NCI-H526 (cell line): ENCODE measurements at regions not wholly inside any gene's neighbourhood (a gene's known extent, or its start where the extent isn't known, plus 50 kb on each side); places are given as distances from the start of the nearest gene placed in this dataset.

Experiments
- DNase-seq, 2 experiments: peaks; one replicate each; lab custom pipeline; 2025; lab: John Stamatoyannopoulos, UW

DNA sequence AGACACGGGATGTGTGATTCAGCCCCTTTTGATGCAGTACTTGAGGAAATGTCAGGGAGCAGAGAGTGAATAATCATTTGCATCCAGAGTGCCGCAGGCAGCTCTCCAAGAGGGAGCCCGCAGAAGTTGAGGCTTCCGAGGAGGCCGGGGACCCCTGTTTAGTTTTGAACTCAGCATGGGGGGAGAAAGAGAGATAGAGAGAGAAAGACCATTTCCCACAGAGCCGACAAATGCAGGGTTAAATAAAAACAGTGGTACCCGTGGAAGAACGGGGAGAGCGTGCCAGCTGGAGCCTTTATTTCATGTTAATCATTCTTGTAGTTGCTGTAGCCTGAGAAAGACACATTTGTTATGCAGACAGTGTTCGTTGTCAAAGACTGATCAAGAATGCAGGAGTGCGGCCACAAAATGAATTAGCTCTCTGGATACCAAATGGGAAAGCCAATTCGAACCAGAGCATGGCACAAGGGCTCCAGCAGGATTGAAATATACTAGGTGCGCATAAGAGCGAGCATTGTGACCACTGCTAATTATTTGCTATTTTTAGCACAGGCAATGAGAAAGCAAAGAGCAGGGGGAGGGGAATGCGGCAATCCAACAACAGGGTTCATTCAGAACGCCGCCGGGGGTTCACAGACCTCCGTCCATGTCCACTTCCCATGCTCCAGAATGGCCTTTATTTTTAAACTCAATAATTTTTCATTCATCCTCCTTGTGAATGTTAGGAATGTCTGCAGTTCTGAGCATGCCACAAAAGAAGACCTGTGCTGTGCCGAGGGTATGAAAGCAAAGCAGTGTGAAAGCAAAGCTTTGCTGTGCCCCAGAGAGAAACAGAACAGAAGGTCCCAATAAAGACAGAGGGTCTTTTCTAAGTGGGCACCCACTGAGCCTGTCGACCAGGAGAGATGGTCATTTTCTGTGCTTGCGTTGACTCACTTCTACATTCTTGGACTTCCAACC, 243.9 kb upstream of the VCX3A start:
- peak; percentile 41 to 66 for DNase-seq

DNA sequence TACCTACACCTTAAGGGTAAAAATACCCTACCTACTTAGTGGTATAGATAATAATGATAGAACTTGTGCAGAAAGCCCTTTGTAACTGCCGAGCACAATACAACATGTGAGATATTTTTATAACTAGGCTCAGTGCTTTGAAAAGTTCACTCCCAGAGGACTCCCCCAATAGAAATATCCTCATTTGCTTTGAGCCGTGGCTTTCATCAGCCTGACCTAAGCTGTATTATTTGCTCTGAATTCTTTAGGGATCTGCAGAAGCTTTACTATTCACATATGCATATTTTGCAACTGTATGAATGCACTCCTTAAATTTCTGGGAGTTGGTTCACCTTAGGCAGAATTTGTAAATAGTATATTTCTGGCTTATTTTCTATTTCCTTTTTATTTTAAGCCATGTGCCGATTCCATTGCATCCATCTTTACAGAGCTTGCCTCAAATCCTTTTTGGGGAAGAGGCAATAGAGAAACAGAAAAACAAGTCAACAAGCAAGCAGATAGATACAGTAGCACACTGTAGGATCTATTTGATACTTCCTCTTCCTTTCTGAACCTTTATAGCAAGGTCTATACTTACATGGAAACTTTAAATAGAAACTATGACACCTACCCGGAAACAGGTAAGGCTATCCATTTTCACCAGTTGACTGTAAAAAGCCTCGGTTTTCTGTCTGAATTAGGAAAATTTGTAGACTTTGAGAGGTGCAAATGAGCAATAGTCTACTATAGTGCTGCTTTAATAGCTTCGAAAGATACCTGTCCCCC, 242.5 kb upstream of the VCX3A start:
- DNase-seq: peak in 1 of 2 experiments; percentile 36

DNA sequence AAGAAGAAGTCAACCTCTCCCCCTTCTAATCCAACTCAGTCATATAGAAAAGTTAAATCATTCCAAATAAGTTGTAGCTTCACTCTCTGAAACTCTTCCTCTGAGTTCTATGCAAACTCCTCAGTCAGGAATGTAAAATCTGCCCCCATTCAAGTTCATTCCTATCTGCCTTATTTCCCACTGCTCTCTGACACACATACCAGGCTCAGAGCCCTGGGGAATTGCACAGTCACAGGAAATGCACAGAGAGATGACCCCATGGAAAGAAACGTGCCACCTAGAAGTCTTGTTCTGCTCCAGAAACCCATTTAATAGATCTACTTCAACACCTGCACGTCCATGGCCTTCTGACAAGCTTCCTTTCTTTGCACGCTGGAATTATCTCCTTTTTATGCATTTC, 236.0 kb upstream of the VCX3A start:
- no peak for DNase-seq

DNA sequence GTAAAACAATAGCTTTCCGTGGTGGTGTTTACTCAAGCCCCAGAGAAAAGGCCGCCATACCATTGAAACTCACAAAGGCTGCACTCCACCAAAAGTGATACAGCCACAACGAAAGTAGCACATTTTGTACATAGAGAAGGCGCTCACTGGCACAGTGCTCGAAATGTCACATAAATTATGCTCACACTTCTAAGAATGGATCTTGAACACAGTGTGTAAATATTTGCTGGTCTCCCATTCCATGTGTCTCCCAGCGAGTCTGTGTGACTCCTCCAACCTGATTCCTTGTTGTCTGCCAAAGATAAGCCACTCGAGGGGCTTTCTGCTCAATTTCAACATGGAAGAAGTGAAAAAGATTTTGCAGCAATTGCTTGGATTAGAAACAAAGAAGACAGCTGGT, 234.0 kb upstream of the VCX3A start:
- no peak for DNase-seq

DNA sequence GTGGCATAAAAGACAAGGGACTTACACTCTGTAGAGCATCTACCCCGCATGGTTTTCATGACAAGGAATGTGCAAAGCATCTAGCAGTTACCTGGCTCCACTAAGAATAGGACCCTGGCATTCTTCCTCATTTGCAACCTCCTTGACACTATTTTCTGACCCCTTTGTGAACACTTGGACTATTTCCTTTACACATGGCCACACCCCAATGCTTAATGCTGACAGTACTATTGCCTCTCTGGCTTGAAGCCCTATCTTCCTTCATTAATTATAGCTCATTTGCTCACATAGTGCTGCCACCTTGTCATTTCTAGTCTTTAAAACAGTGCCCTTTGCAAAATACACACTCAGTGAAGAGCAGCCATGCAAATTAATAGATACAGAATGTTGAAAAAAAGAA, 226.3 kb upstream of the VCX3A start:
- DNase-seq: no peak

DNA sequence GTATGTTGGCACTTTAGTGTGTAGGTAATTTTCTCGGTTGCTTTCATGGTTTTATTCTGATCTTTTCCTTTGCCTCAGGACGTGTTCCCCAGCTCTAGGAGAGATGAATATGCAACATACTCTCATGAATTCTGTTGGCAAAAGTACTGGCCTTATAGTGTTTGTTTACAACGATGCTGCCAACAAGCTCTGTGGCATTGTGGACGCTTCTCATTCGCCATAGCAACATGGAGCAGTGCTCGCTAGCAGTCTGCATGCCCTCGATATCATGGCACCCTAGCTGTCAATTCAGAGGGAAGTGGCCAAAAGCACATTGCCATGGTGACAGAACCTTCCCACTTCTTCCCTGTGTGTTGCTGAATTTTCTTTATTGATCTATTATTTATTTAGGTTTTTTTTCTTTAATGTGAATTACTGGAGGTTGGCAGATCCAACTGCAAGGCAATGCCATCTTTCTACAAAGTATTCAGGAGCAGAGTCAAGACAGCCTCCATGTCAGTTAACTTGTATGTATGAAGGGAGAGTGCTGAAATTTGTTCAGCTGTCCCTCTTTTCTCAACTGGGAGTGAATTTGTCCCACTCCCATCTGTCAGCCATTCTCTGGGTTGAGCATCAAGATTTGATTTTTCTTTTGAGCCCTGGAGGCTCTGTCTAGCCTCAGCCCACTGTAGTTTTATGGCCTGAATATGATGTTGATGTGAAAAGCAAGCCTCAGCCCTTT, 224.9 kb upstream of the VCX3A start:
- no peak for DNase-seq

DNA sequence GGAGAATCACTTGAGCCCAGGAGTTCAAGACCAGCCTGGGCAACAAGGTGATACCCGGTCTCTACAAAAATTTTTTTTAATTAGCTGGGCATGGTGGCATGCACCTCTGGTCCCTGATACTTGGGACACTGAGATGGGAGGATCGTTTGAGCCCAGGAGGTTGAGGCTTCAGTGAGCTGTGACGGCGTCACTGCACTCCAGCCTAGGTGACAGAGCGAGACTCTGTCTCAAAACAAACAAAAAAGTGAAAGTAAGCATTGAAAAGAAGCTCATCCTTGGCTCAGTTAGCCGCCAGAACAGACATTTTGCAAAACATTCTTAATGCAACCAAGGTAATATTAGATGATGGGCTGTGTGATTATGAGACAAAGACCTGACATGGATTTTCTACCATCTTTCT, 223.3 kb upstream of the VCX3A start:
- DNase-seq: no peak

DNA sequence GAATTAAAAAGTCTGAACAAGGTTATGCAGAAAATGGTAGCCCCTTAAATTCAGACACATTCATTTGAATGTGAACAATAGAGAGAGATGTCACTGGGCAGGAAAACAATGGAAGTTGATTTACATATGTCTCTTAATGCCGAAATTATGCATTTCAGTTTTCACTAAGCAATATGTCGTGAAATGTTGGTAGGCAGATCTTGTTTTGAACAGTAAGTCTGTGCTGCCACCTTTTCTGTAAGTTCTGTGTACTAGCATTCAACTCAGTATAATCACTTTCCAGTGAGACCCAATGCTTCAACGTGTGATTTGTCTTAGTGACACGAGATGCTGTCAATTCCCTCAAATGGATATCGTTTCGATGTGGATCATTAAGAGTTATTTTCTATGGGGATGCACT, 222.7 kb upstream of the VCX3A start:
- no peak for DNase-seq

DNA sequence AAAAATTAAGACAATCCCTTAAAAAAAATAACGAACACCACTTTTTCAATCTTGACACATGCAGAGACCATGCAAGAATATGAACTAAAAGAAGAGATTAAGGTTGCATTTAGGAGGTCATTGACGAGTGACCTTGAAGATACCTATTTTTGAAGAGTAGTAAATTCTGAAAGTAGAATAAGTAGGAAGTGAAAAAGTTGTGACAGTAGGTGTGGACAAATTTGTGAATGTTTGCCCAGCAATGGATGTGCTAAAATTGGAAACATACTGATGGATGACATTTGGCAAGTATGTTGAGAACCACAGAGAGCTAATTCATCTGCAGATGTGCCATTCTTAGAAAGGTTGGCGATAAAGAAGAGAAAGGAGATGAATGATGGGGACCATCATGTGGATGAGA, 213.7 kb upstream of the VCX3A start:
- no peak for DNase-seq

DNA sequence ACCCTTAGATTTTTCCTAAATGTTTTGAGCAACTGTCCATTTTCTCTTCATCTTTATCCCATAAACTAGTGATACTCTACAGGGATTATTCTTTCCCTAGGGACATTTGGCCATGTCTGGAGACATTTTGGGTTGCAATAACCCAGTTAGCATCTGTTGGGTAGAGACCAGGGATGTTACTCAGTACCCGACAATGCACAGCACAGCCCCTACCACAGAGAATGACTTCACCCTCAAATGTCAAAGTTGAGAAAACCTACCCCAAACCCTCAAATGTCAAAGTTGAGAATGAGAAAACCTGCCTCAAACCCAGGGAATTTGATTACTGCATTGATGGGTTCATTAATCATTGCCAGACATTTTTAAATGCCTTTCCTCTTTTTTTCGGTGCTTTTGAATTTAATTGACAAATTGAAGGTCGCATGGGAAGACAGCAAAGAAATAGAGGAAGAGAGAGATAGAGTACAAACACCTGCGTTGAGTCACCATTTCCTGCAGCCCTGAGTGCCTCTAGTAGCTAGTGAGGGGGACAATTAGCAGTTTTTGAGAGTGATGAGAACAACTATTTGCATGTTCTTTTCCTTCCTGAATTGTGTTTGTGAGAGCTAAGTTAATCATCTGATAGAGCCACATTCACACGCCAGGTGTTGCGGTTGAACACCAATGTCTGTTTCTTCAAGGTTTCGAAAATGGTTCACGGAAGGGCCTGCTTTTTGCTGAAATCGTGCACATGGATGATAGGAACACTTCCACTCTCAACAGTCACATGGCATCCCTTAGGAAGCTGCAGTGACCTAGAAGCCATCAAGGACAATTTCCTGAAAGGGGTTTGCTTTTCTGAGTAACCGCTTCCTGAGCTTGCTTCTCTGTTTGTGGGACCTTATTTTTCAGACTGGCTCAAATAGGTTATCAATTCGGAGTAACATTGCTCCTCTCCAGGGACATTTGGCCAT, 203.9 kb upstream of the VCX3A start:
- no peak for DNase-seq

DNA sequence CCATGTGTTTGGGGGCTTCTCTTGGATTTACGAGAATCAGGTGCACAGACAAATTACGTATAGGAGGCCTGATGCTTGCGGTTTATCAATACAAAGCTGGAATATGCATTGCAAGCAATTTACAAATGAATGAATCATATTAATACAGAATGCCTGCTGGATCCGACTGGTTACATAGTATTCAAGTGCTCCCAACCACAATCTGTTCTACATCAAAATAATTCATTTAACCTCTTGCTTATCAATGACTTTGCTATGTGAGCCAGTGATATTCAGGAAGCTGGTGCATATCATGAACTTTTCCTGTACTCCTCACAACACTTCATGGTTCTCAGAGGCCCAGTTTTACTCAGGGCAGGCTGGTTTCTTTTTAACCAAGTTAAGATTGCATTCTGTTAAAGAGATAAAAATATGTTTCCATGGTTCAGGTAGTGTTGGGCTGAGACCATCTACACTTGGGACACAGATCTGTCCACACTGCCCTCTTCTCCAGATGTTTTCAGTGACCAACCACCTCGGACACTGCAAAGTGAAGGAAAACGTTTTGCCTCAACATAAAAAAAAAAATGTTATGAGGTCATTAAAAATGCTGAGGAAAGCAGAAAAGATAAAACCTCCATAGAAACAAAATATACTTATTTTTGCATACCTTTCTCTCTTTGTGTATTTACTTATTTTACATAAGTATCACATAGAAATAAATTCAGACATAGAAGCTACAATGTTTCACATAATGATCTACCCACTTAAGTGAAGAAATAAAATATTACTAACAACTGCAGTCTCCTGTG, 200.1 kb upstream of the VCX3A start:
- DNase-seq: no peak

DNA sequence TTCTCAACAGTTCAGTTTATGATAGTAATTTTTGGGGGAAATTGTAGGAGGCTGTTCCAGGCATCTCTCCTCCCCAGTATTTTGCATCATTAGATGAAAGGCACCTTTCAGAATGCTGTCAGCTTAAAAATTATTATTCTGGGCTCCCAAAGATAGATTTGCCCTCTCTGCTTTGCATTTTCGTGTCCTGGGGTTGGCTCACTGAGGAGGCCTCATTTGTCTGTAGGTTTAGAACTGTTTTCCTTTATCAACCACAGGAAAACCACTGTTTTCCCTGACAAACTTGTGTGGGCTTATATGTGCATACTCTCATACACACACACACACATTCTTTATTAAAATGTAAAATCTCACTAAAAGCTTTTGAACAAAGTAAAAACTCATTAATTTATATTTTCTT, 197.2 kb upstream of the VCX3A start:
- DNase-seq: peak; percentile 18 to 39

DNA sequence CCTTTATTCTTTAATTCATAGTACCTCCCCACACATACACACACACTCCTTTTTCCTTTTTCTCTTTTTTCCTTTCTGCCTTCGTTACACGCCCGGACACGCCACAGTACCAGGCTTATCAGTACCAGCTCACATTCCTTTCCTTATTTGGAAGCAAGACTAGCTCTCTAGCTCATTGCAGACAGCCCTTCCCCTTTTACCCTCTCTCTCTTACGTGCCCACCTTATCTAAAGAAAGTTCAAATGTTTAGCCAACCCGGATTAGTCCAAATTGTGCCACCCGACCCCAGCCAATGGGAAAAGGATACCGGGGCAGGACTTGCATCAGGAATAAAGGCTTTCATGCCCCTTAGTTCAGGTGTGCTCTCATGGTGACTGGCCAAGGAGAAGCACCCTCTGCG, 194.7 kb upstream of the VCX3A start:
- DNase-seq: peak in 1 of 2 experiments; percentile 3

DNA sequence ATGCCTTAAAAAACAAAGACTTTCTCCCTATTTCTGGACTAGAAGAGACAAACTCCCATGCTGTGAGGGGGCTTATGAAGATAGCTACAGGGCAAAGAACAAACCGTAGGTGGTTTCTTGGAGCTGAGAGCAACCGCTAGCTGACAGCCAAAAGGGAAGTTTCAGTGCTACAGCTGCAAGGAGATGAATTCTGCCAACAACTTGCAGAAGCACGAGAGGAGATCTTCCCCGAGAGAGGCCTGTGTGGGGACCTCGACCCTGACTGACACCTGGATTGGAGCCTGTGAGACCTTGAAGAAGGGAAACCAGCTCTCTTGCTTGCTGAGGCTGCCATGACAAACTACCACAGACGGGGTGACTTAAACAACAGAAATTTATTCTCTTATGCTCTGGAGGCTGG, 183.8 kb upstream of the VCX3A start:
- no peak for DNase-seq

DNA sequence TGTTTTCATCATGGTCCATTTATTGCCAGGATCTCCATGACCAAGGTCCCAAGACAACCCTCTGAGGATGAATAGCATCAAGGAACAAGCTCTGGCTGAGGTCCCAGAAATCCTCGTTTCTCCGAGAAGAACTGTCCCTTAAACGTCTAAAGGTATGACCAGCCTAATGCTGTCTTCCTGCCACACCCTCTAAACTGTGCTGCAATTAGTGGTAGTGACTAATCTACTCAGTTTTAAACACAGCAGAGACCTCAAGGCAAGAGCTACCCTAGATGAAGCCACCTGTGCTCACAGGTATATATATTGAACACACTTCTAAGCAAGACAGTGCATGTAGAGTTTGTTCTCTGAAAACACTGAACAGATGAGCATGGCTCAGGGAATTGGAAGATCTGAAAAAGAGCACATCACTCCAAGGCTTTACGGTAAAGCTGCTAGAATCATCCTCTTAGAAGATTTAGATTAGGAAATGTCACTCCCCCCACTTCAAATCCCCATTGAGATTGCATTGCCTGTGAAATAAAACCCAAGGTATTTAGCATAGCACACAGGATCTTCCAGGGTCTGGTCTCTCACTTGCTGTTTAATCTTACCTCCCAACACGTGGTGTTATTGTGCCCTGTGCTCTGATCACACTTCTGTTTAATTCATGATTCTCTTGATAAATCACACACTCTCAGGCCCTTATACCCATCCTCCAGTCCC, 173.9 kb upstream of the VCX3A start:
- DNase-seq: no peak

DNA sequence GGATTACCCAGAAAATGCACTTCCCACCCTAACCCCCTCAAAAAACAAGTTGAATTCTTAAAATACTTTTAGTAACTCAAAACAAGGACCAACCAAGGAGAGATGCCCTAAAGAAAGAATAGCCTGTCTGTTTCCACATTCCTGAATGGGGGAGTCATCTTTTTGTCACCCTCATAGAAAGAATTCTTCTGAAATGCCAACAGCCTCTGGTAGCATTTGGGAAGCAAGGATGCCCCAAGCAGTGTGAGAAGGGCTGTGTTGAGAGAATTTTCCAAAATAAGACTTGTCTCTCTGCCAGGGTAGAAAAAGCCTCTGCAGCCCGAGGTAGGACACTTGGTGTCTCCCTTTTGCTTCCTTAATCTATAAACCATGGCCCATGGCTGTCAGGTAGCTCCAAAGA, 173.1 kb upstream of the VCX3A start:
- DNase-seq: no peak

DNA sequence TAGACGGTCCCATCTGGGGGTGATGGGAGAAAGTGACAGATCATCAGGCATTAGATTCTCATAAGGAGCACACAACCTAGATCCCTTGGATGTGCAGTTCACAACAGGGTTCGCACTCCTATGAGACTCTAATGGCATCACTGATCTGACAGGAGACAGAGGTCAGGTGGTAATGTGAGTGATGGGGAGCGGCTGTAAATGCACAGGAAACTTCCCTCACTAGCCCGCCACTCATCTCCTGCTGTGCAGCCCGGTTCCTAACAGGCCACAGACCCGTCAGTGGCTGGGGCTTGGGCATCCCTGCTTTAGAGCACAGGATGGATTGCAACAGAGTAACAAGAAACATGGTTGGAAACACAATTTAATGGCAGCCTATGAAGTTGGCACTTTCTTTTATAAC, 172.6 kb upstream of the VCX3A start:
- DNase-seq: no peak

DNA sequence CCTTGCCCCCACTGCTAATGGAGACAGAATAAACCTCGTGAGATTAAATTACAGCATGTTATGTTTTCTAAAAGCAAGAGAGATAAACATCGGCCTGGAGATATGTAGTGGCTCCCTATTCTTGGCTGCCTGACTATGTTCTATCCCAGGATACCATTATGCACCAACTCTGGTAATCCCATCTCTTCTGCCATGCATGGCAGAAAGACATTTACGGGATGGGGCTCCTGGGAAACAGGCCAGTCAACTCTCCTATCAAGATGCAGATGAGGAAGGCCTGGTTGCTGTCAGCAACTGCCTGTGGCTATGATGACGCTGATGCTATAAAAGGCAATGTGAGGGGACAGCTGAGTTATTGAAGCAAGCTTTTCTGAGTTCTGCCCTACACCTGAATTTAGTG, 166.2 kb upstream of the VCX3A start:
- DNase-seq: no peak

DNA sequence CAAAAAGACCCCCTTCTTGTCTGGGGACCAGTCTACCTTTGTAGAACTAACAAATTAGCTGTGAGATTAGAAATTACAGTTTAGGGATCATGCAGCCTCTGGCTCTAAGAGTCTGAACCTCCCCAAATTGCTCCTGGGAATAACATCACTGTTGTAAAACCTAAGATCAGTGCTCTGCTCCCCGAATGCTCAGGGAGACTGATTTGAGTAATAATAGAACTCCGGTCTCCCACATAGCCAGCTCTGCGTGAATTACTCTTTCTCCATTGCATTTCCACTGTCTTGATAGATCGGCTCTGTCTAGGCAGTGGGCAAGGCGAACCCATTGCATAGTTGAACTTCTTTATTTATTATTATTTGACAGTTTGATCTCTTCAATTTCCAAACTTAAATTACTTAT, 160.8 kb upstream of the VCX3A start:
- no peak for DNase-seq

DNA sequence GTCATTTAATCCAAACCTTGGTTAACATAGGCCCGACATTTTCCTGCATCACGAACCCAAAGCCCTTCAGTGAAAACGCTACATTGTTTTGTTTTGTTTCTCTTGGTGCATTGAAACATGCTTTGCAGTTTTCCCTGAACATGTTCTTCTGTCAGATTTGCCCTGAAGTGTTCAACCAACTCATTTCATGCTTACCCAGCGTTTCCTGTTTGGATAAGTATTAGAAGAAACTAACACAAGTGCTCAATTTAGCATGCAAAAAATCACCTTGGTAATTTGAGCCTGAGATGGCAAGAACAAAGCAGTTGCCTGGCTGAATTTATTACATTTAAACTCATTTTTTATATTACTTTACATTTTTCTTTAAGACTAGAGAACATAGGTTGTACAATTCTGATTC, 160.1 kb upstream of the VCX3A start:
- DNase-seq: no peak
